Motor neuron (in vitro differentiated cells): ENCODE measurements at regions not wholly inside any gene's neighbourhood (a gene's known extent, or its start where the extent isn't known, plus 50 kb on each side); places are given as distances from the start of the nearest gene placed in this dataset.
"Not testable (repeated sequence)": the region's sequence is repeated elsewhere in the genome, so short reads cannot be mapped to it uniquely, and the experiment has no call there.

Experiments used
- ATAC-seq, 8 experiments: fragments of 200-7000 bp; cut with Tn5 transposase; replicated peaks in 6 of 8; 2 replicates each; pipeline ENCODE4 v1.8.0; 2021; ENCODE audit warnings: mild to moderate bottlenecking in 8 of 8, moderate library complexity in 8 of 8
- H3K27ac ChIP-seq, 2 donors: fragments of 250-450 bp; sonication (Bioruptor Pico); 2 replicates each; pipeline ENCODE4 v1.9.0; 2021; ENCODE audit warnings: antibody characterized with exemption in 2 of 2, mild to moderate bottlenecking in 2 of 2, moderate library complexity in 1 of 2
- H3K4me1 ChIP-seq, 2 donors: fragments of 250-450 bp; sonication (Bioruptor Pico); replicated peaks in 1 of 2; 2 replicates each; pipeline ENCODE4 v1.6.1; 2021; ENCODE audit warnings: antibody characterized with exemption in 2 of 2, mild to moderate bottlenecking in 2 of 2, moderate library complexity in 1 of 2
- H3K4me3 ChIP-seq, 5 donors: fragments of 250-450 bp; sonication (Bioruptor Pico); 2 replicates each; pipeline ENCODE4 v1.9.0; 2021; ENCODE audit warnings: antibody characterized with exemption in 5 of 5, mild to moderate bottlenecking in 5 of 5, moderate library complexity in 4 of 5
- WGBS, 10 experiments: fragments of 450-650 bp; shearing (Covaris generic); methylation state at CpG; one replicate each; pipeline ENCODE4 v1.0.0; 2022; 5-methylcytosine and 5-hydroxymethylcytosine counted together
- in situ Hi-C, 9 experiments: fragments of 400-800 bp; cut with MboI; loops; one replicate each; pipeline ENCODE4 v1.15.0; 2021; ENCODE audit warnings: low sequenced_read_pairs in 9 of 9, low pct_unique_long_range_greater_than_20kb in 2 of 9; ENCODE audit not compliant: unreplicated experiment in 9 of 9

GRCh38 chr6:82419132-82419581, 55.5 kb downstream of the TPBG start:
- no peak overlapping the region for H3K4me3 ChIP-seq
- in situ Hi-C loops, result no loop called here
- ATAC-seq, result no peak
- no peak overlapping the region for H3K27ac ChIP-seq
- H3K4me1 ChIP-seq, result peaks cover 0 to 11% of the 10 kb centered on the region in 2 donors
- WGBS, 10 experiments, result 38 to 100% (median 75%) methylated on average over 1 to 3 of the region's 3 CpGs

- no peak overlapping the region for H3K4me3 ChIP-seq
- WGBS, 10 experiments, result 14 to 100% (median 59%) methylated on average over 1 of the region's 1 CpG; no CpG with 5 or more reads in 2 of the 10 experiments
- H3K27ac ChIP-seq, result no peak overlapping the region
- peaks cover 0 to 11% of the 10 kb centered on the region in 2 donors for H3K4me1 ChIP-seq
- ATAC-seq, result no peak
- in situ Hi-C loops, result no loop called here
Measured at GRCh38 chr6:82419859-82420258, 56.2 kb downstream of the TPBG start.

GRCh38 chr6:82430611-82431010, 67.0 kb downstream of the TPBG start:
- no peak overlapping the region for H3K4me3 ChIP-seq
- in situ Hi-C loops, result no loop called here
- H3K27ac ChIP-seq, result no peak overlapping the region
- H3K4me1 ChIP-seq, result peaks cover 3 to 10% of the 10 kb centered on the region in 2 donors
- ATAC-seq, result no peak

GRCh38 chr6:82436740-82437139, 73.1 kb downstream of the TPBG start:
- 60 to 100% (median 100%) methylated on average over 1 to 2 of the region's 2 CpGs; no CpG with 5 or more reads in 2 of the 10 experiments for WGBS, 10 experiments
- in situ Hi-C loops, result no loop called here
- no peak overlapping the region for H3K27ac ChIP-seq
- H3K4me3 ChIP-seq, result no peak overlapping the region
- no peaks in the 10 kb centered on the region for H3K4me1 ChIP-seq
- ATAC-seq, result no peak

GRCh38 chr6:82437701-82438100, 74.1 kb downstream of the TPBG start:
- Histone ChIP-seq H3K4me3 (no peak overlapping the region), H3K27ac (no peak overlapping the region), H3K4me1 (no peaks in the 10 kb centered on the region)
- in situ Hi-C loops, result no loop called here
- peak in 3 of 8 experiments; percentile 37 to 60 (median 46) for ATAC-seq

GRCh38 chr6:82441047-82441855, 77.6 kb downstream of the TPBG start:
- ATAC-seq, result peak in 4 of 8 experiments; percentile 31 to 87 (median 72)
- H3K4me1 ChIP-seq, result no peaks in the 10 kb centered on the region
- H3K4me3 ChIP-seq, result no peak overlapping the region
- 0 to 100% (median 77%) methylated on average over 1 to 3 of the region's 3 CpGs for WGBS, 10 experiments
- no peak overlapping the region for H3K27ac ChIP-seq
- in situ Hi-C loops, result no loop called here

- no peak overlapping the region for H3K27ac ChIP-seq
- in situ Hi-C loops, result no loop called here
Measured at GRCh38 chr6:82442061-82442719, 78.6 kb downstream of the TPBG start.

GRCh38 chr6:82458147-82458546, 94.5 kb downstream of the TPBG start:
- in situ Hi-C loops, result no loop called here
- H3K27ac ChIP-seq, result no peak overlapping the region
- H3K4me1 ChIP-seq, result no peaks in the 10 kb centered on the region
- no peak for ATAC-seq
- no peak overlapping the region for H3K4me3 ChIP-seq

More at GRCh38 chr6:82442061-82442719, 78.6 kb downstream of the TPBG start:
- no peaks in the 10 kb centered on the region for H3K4me1 ChIP-seq
- 42 to 90% (median 81%) methylated on average over 3 to 7 of the region's 7 CpGs; no CpG with 5 or more reads in 2 of the 10 experiments for WGBS, 10 experiments
- ATAC-seq, result no peak
- H3K4me3 ChIP-seq, result no peak overlapping the region

- ATAC-seq, result no peak
- Histone ChIP-seq H3K4me1 (no peaks in the 10 kb centered on the region), H3K27ac (no peak overlapping the region), H3K4me3 (no peak overlapping the region)
- in situ Hi-C loops, result no loop called here
- WGBS, 10 experiments, result 50 to 100% (median 86%) methylated on average over 1 to 2 of the region's 2 CpGs; no CpG with 5 or more reads in 7 of the 10 experiments
Measured at GRCh38 chr6:82458705-82459104, 95.1 kb downstream of the TPBG start.

GRCh38 chr6:82461536-82461935, 97.9 kb downstream of the TPBG start:
- WGBS, 10 experiments, result 75 to 100% (median 100%) methylated on average over 1 of the region's 1 CpG; no CpG with 5 or more reads in 2 of the 10 experiments
- Histone ChIP-seq H3K27ac (no peak overlapping the region), H3K4me3 (no peak overlapping the region), H3K4me1 (no peaks in the 10 kb centered on the region)
- in situ Hi-C loops, result no loop called here
- ATAC-seq, result no peak

GRCh38 chr6:82467338-82467737, 103.7 kb downstream of the TPBG start:
- no peak overlapping the region for H3K27ac ChIP-seq
- no peaks in the 10 kb centered on the region for H3K4me1 ChIP-seq
- in situ Hi-C loops, result no loop called here
- H3K4me3 ChIP-seq, result no peak overlapping the region
- no peak for ATAC-seq

GRCh38 chr6:82470123-82470522, 106.5 kb downstream of the TPBG start:
- H3K4me1 ChIP-seq, in situ Hi-C loops, H3K27ac ChIP-seq, ATAC-seq, H3K4me3 ChIP-seq: not testable (repeated sequence)
- 86 to 100% (median 90%) methylated on average over 1 to 5 of the region's 8 CpGs; no CpG with 5 or more reads in 4 of the 10 experiments for WGBS, 10 experiments

- ATAC-seq, H3K4me3 ChIP-seq, in situ Hi-C loops, H3K27ac ChIP-seq, H3K4me1 ChIP-seq: not testable (repeated sequence)
- no CpG with 5 or more reads among the region's 5 CpGs for WGBS, 10 experiments
Measured at GRCh38 chr6:82475106-82475505, 111.5 kb downstream of the TPBG start.

- Histone ChIP-seq H3K4me1 (no peaks in the 10 kb centered on the region), H3K27ac (no peak overlapping the region), H3K4me3 (no peak overlapping the region)
- peak in 1 of 8 experiments; percentile 45 for ATAC-seq
- in situ Hi-C loops, result no loop called here
- WGBS, 10 experiments, result 72 to 100% (median 88%) methylated on average over 1 to 2 of the region's 3 CpGs; no CpG with 5 or more reads in 6 of the 10 experiments
Measured at GRCh38 chr6:82484001-82484400, 120.4 kb downstream of the TPBG start.
